GM19395 (cell line): ENCODE measurements at regions not wholly inside any gene's neighbourhood (a gene's known extent, or its start where the extent isn't known, plus 50 kb on each side); places are given as distances from the start of the nearest gene placed in this dataset.
"Not testable (repeated sequence)": the region's sequence is repeated elsewhere in the genome, so short reads cannot be mapped to it uniquely, and the experiment has no call there.

Experiments
- ATAC-seq: cut with Tn5 transposase; IDR thresholded peaks from one replicate; pipeline ENCODE4 v1.9.1; 2021; ENCODE audit warnings: mild to moderate bottlenecking, moderate library complexity; ENCODE audit not compliant: unreplicated experiment

DNA sequence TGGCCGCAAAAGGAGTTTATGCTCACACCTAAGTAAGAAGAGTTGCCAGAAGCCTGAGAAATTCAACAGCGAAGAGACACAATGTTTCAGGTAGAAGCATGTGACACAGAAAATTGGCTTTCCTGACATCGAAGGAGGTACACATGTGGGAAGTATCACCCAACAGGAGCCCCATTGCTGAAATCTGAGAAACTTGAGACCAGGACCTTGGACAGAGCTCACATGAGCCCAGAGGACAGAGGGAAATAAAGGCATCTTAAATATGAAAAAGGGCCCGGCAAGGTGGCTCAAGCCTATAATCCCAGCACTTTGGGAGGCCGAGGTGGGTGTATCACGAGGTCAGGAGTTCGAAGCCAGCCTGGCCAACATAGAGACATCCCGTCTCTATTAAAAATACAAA is 304.1 kb upstream of the C16orf82 start:
- no peak for ATAC-seq

DNA sequence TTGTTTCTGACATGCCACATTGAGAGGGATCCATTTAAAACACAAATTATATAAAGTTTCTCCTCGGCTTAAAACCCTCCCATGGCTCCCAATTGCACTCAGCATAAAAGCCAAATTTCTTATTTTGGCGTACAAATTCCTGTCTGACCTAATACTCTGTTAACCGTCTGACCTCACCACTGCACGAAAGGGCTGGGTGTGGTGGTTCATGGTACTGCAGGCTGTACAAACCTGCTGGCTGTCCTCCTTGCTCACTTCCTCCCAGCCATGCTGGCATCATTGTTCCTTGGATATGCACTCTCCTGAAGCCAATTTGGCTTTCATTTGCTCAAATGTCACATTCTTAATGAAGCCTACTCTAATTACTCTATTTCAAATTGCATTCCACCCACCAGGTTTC is 301.6 kb upstream of the C16orf82 start:
- ATAC-seq: no peak

DNA sequence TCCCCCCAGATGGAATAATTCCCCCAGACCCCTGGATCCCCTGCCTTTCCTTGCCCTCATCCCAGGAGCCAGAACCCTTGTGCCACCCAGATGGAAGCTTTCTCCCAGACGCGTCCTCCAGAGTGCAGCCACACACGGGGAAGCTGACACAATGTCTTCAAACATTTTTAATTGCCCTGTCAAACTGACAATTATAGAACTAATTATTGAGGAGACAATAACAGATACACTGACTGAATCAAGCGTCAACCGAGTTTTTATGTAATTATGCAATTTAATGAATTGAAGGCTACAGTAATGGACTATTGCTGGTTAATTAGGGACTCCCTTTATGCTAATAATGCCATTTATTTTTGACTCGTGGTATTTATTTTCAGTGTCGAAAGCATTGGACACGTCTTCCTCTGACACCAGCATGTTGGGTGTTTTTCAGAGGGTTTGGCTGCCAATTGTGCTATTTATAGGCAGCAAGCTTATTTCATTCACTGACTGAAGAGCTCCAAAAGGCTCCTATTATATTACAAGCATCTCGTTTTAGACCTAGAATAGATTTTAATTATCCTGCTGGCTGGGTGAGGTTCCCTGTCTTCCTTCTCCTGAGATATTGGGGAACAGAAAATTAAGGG is 298.2 kb upstream of the C16orf82 start:
- no peak for ATAC-seq

DNA sequence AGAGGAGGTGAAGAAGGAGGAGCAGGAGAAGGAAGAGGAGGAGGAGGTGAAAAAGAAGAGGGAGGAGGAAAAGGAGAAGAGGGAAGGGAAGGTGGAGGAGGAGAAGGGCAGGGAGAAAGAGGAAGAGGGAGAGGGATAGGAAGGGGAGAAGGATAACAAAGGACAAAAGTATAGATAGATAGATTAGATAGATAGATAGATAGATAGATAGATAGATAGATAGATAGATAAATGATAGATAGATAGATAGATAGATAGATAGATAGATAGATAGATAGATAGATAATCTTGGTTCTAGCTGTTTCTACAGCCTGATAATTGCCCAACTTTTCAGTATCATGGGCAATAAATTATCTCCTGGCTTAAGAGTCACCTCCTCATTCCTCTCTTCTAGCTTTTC is 296.2 kb upstream of the C16orf82 start:
- ATAC-seq: no peak

DNA sequence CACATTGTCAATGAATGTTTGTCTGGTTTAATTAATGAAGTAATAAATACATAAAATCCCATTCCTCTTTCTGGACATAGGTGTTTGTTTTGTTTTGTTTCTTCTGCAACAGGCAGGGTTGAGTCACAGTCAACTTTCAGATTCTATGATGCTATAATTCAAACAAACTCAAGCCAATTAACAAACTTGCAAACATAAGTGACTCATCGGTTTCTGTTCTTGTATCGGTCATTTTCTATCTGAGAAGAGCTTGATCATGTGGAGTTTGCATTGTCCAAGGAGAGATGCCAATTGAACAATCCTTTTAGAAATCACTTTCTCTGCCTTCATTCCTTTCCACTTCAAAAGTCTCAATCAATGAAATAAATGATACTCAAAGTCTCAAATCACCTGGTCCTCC is 294.2 kb upstream of the C16orf82 start:
- ATAC-seq: peak; percentile 63

DNA sequence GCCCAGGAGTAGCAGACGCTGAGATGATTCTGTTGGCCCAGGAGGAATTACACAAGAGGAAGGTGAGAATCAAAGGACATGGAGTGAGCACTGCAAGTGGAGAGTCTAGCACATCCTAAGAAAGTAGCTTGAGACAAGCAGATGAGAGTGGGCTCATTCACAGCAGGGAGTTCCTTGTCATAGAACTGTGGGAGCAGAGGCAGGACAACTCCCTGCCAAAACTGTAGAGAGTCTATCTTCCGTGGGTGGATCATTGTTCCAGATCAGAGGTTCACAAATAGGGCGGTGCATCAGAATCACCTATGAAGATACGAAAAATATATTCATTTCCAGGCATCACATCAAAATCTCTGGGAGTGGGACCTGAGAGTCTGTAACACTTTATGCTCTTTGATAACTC is 288.9 kb upstream of the C16orf82 start:
- ATAC-seq: no peak

DNA sequence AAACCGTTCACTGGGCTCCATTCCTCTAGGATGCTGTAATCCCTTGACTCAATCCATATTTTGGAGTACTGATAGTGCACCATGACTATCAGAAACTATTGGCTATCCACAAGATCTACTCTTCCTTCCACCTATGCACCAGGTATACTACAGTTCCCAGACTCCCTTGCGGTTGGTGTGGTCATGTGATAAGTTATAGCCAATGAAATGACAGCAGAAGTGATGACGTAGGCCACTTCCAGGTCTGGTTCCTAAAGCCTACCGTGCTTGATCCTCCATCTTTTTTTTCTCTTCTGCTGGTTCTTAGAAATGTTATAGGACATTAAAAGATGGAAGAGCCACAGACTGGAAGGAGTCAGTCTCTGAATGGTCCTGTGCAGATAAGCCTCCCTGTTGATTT is 278.8 kb upstream of the C16orf82 start:
- ATAC-seq: no peak

DNA sequence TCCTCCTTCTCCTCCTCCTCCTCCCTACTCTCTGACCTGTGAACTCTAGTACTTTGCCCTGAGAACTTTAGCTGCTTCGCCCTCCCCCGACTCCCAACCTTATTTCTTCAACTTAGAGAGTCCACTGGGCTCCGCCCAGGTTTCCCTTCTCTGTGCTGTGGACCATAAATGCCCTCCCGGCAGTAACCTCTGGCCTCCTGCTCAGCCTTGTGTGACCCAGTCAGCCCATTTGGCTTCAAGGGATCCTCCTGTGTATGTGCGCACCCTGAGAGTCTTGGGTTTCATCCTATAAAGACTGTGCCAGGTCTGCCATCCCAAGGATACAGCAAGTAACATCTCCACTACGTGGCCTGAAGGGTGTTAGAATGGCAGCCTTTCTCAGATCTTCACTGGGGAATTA is 275.6 kb upstream of the C16orf82 start:
- ATAC-seq: no peak

DNA sequence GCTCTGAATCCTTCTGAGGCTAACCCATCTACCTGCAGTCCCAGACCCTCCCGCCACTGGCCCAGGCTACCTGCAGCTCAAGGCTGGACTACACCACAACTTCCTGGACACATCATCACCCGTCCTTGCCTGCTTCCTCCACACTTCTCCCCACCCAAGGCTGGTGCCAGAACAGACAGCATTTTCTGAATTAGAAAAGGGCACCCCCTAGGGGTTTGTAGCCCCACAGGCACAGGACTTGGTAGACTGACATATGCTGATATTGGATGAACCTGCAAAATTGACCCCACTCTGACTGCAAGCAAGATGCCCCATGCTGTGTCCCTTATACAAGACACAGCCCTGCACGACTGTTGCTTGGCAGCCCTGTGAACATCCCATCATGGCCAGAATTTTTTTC is 271.5 kb upstream of the C16orf82 start:
- no peak for ATAC-seq

DNA sequence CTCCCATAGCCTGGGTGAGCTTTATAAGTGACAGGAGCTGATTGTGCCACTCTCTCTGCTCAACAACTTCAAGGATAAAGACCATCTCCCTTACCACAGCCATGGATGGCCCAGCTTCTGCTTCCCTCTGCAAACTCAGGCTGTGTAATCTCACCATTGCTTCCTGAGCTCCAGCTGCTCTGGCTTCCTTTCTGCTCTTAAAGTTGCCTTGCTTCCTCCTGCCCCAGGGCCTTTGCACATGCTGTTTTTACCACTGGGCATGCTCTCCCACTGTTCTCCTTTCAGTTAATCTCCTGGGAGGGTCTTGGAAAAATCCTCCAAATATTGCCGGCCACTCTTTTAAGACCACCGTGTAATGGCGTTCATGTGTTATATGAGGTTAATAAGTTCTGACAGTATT is 265.1 kb upstream of the C16orf82 start:
- ATAC-seq: no peak

DNA sequence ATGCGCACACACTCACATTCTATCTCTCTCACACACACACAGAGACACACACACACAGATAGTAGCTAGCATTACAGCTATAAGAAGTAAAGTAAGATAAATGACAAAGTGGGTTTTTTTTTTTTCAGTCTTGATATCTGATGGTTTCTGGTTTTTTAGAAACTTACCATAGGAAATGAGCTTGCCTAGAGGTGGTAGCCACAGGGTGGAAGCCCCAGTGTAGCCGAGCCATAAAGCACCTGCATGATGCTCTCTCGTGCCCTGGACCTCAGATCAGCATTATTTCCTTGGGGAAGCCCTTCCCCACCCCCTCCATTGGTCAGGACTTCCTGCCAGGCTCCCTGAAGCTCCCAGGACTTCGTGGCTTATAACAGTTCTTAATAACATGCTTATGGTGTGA is 264.3 kb upstream of the C16orf82 start:
- ATAC-seq: no peak

DNA sequence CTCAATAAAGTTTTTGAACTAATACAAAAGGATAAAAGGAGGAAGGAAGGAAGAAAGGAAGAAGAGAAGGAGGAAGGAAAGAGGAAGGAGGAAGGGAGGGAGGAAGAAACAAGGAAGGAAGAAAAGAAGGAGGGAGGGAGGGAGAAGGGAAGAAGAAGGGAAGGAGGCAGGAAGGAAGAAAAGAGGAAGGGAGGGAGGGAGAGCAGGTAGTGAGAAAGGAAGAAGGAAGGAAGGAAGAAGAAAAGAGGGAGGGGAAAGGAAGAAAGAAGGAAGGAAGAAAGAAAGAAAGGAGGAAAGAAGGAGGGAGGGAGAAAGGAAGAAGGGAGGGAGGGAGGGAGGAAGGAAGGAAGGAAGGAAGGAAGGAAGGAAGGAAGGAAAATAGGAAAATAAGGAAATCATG is 263.8 kb upstream of the C16orf82 start:
- no peak for ATAC-seq

DNA sequence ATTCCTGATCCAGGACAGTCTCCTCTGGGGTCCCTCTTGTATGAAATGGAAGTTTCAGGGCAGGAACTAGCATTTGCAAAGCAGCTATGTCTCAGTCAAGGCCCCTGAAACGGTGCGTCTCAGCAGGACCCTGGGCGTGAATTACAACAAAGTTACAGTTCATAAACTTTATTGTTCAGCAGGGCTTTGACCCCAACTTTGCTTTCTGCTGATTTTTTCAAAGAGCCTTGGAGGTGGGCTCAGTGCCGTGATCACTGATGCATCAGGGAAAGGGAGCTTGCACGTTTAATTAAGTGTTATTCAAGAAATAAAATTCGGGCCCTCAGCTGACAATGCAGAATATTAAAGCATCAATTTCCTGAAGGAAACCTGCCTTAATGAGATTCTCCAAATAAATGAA is 260.1 kb upstream of the C16orf82 start:
- ATAC-seq: no peak

DNA sequence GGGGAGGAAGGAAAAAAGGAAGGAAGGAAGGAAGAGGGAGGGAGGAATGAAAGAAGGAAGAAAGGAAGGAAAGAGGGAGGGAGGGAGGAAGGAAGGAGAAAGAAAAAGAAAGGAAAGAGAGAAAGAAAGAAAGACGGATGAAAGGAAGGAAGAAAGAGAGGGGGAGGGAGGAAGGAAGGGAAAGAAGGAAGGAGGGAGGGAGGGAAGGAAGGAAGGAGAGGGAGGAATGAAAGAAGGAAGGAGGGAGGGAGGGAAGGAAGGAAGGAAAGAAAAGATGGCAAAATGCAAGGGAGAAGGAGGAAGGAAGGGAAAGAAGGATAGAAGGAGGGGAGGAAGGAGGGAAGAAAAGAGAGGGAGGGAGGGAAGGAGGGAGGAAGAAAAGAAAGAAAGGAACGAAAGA is 257.3 kb upstream of the C16orf82 start:
- ATAC-seq: no peak

DNA sequence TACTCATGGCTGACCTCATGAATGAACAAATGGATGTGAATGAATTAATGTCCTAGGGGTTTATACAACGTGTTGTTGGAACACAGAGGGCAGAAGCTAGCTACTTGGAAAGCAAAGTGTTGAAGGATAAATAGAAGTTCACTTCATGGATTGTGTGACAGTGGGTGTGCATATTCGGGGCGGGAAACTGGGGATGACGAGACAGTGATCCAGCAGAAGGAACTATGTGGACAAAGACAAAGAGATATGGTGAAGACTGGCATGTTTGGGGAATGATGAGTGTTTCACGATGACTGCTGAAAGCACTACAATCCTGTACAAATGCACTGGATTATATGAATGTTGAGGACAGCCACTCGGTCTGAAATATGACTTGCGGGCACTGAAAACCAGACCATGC is 250.5 kb upstream of the C16orf82 start:
- no peak for ATAC-seq

DNA sequence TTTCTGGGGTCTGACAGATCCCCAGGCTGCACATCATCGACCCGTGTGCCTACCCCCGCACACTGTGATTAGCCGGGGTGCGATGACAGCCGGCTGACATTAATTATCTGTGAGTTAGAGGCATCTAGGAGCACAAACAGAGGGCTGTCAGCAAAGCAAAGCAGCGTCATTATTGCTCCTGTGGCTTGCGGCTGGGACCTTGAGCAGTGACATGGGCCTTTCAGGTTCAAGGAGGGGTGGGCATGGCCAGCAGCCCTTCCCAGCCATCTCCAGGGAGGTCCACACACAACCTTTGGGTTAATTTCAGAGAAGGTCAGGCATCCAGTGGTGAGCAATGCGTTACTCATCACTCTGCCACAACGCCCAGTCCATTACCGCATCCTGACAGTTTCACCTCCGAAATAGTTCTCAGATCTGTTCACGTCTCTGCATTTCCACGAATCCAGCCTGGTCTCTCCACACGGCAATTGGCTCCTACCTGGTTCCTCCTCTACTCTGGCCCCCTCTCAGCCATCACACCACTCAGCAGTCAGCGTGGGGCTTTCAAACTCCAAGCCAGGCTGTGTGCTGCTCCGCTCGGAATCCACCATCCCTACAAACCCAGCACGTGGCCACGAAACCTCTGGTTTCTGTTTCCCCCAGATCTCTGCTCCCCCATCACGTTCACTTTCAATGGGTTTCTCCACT is 249.7 kb upstream of the C16orf82 start:
- ATAC-seq: no peak

DNA sequence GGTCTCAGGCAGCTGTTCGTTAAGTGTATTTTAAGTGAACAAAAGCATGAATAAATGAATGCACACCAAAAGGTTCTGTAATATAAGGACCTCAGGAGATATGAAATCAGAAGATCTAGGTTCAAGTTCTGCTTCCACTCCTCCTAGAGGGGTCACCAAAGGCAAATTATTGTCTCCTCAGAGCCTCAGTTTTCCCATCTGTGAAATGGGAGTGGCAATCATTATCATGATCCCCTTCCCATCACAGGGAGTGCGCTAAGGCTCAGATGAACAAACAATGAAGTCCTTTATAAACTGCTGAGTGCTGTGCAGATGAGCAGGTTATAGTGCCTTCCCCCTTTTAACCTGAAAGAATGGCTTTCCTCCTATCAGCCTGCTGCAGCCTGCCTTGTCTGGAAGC is 248.3 kb upstream of the C16orf82 start:
- ATAC-seq: no peak

DNA sequence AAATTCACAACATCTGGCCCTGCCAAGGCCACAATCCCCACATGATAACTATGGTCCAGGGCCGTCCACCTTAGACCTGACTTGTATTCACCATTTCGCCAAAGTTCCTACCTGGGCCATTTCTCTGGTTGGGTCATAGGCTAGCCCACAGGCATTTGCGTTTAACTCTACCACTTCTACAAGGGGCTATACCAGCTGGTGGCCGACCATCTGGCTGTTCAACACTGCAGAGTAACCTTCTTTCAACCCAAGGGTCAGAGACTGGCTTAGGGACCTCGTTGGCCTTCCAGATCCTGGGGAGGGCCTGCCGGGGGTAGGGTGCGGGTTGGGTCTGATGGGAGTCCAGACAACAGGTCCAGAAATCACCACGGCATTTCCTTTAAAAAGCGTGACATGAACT is 242.3 kb upstream of the C16orf82 start:
- no peak for ATAC-seq

DNA sequence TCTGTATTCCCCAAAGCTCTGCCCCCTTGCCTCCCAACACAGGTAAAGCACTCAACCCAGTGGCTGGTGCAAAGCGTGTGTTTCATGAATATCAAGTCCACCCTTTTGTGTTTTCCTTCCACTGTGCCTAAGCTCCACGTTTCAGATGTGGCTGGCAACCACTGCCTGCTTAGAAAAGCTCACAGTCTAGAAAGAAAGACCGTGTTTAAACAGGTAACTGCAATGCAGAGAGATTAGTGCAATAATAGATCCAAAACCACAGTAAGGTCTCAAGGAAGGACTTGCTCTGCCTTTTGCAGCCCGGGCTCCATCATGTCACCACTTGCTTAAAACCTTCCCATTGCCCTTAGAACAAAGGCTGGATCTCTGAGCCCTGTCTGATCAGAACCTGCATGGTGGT is 240.2 kb upstream of the C16orf82 start:
- ATAC-seq: no peak

DNA sequence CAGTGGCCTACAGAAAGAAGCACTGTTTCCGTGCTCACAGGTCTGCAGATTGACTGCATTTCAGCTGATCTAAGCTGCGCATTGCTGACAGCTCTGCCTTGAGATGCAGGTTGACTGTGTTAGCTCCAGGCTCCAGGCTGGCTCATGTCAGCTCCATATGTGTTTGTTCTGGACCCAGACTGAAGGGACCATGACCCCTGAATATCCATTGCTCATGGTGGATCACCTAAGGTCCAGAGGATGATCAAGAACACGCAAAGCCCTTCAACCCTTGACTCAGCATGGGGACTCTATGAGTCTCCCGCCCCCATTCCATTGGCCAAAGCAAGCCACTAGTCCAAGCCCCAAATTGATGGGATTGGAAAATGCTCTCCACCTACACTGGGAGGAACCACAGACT is 239.3 kb upstream of the C16orf82 start:
- ATAC-seq: no peak

DNA sequence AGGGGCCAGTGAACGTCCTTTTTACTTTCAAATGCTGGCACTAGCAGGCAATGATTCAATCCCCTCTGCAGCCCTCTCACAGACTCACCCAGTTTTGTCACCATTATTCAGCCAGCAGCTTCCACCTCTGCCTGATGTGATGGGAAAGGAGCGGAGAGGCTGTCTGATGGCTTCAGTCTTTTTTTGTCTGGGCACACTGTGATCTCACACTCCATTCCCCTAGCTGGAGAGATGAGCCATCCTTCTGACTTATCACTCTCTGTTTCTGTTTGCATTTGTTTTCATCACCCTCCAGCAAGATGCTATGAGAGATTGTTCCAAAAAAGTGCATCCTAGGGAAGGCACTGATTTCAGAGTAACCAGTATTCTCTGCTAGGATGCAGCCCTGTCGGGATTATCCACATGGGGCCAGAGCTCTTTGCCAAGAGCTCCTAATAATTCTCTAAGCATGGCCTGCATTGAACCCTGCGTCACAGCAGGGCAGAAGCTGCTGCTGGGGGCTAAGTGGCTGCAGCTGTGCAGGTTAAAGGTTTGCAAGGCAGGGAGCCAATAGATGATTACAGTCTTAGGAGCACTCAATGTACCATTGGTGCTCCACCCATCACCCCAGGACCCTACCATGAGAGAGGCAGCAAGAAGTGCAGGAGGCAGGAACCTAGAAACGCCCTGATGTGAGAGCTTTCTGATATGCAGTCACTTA is 236.1 kb upstream of the C16orf82 start:
- ATAC-seq: no peak

DNA sequence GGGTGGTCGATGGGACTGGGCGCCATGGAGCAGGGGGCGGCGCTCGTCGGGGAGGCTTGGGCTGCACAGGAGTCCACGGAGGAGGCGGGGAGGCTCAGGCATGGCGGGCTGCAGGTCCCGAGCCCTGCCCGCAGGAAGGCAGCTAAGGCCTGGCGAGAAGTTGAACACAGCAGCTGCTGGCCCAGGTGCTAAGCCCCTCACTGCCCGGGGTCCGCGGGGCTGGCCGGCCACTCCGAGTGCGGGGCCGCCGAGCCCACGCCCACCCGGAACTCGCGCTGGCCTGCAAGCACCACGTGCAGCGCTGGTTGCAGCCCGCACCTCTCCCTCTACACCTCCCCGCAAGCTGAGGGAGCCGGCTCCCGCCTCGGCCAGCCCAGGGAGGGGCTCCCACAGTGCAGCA is 230.6 kb upstream of the C16orf82 start:
- ATAC-seq: not testable (repeated sequence)
